Activated B cell treated with CpG ODN at 0.5 μM for 24 hours (primary cell): ENCODE measurements at regions not wholly inside any gene's neighbourhood (a gene's known extent, or its start where the extent isn't known, plus 50 kb on each side); places are given as distances from the start of the nearest gene placed in this dataset.

ENCODE experiments used
- ATAC-seq: fragments of 200-7000 bp; cut with Tn5 transposase; one replicate; pipeline ENCODE4 v1.10.0; 2021; ENCODE audit warnings: low read depth, mild to moderate bottlenecking, moderate library complexity
- CTCF ChIA-PET: fragments of 350-600 bp; sonication (Branson Sonifier 250); formaldehyde crosslinking; loops from one replicate; lab custom pipeline; 2021; ENCODE audit warnings: antibody characterized with exemption; lab: Charles Lee
- POLR2A ChIA-PET: fragments of 350-600 bp; sonication (Branson Sonifier 250); formaldehyde crosslinking; loops from one replicate; lab custom pipeline; 2021; ENCODE audit warnings: antibody characterized with exemption; lab: Charles Lee
- DNase-seq: peaks from one replicate; pipeline ENCODE4 v3.0.0; 2022
- H3K27ac Mint-ChIP-seq: one replicate; pipeline ENCODE4 v1.8.0; 2020; ENCODE audit warnings: mixed read lengths
- H3K27me3 Mint-ChIP-seq: one replicate; pipeline ENCODE4 v1.8.0; 2021; ENCODE audit warnings: mixed read lengths
- H3K36me3 Mint-ChIP-seq: one replicate; pipeline ENCODE4 v1.8.0; 2021; ENCODE audit warnings: low read depth, mixed read lengths
- H3K4me1 Mint-ChIP-seq: one replicate; pipeline ENCODE4 v1.8.0; 2021; ENCODE audit warnings: mixed read lengths
- H3K4me3 Mint-ChIP-seq: one replicate; pipeline ENCODE4 v1.8.0; 2020; ENCODE audit warnings: mild to moderate bottlenecking, mixed read lengths
- H3K9me3 Mint-ChIP-seq: one replicate; pipeline ENCODE4 v1.8.0; 2020; ENCODE audit warnings: mixed read lengths
- CTCF ChIP-seq: fragments of 200-600 bp; IDR thresholded peaks from one replicate; pipeline ENCODE4 v1.8.0; 2022; ENCODE audit warnings: antibody characterized with exemption, mild to moderate bottlenecking
- intact Hi-C: fragments of 100-400 bp; cut with micrococcal nuclease; formaldehyde crosslinking; loops from one replicate; pipeline ENCODE4 v1.15.1; 2024

DNA sequence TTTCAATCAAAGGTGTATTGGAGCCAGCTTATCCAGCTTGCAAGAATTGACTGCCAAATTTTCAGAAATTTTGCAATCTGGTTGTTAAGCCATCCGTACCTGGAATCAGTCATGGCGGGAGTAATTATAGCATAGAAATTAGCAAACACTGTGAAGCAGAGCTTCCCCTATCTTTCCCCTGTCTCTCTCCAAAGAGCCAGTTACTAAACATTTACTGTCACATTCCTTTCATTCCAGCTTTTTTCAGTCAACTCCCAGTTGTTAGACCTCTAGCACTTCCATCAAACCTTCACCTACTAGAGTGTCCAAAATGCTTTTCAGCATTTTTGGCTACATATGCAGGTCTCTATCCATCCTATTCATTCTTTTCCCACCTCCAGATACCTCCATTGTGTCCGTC is 137.4 kb downstream of the MC4R start:
- Mint-ChIP-seq H3K27me3 (peaks cover 4% of the 10 kb centered on the region), H3K36me3 (no peaks in the 10 kb centered on the region), H3K4me3 (no peak overlapping the region), H3K4me1 (peaks cover 4% of the 10 kb centered on the region), H3K27ac (no peak overlapping the region), H3K9me3 (no peaks in the 10 kb centered on the region)
- ATAC-seq (no peak), DNase-seq (no peak)
- POLR2A ChIA-PET, result no interaction called here
- intact Hi-C loops, result no loop called here
- TF ChIP-seq CTCF, result no peak
- CTCF ChIA-PET, result no interaction called here

DNA sequence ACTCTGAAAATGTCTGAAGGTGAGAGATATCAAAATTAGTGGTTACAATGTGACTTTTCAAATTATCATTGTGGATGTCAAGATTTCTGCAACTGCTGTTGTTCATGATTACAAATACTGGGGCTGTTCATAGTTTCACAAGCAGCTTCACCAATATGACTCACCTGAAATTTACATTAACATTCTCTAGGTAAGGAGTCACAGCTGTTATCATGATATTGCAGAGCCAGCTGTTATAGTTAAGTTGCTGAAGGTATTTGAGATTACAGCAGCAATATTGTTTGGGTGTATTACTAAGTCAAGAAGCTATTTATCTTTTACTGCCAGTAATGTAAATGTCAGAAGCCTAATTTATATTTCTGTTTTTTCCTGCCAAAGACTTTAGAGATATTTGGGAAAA is 140.0 kb downstream of the MC4R start:
- no peak overlapping the region for H3K27ac Mint-ChIP-seq
- no peak overlapping the region for H3K4me3 Mint-ChIP-seq
- POLR2A ChIA-PET, result no interaction called here

GRCh38 chr18:60228609-60229595 is 143.7 kb downstream of the MC4R start:
- H3K27me3 Mint-ChIP-seq, result peaks cover 6% of the 10 kb centered on the region
- no peaks in the 10 kb centered on the region for H3K36me3 Mint-ChIP-seq
- ChIA-PET CTCF (no interaction called here), POLR2A (interaction anchor here (0.6 kb wide), 1 partner anchor 15 kb away, joined by 3 read pairs; no protein-coding TSS in a partner anchor)
- TF ChIP-seq CTCF, result no peak
- DNase-seq, result no peak
- no peak overlapping the region for H3K4me3 Mint-ChIP-seq
- H3K27ac Mint-ChIP-seq, result no peak overlapping the region
- ATAC-seq, result no peak
- peaks cover 11% of the 10 kb centered on the region for H3K9me3 Mint-ChIP-seq
- intact Hi-C loops, result no loop called here
- no peaks in the 10 kb centered on the region for H3K4me1 Mint-ChIP-seq

More for the DNA sequence above, 140.0 kb downstream of the MC4R start:
- CTCF ChIA-PET, result no interaction called here
- Mint-ChIP-seq H3K36me3 (no peaks in the 10 kb centered on the region), H3K9me3 (no peaks in the 10 kb centered on the region), H3K27me3 (peaks cover 4% of the 10 kb centered on the region), H3K4me1 (no peaks in the 10 kb centered on the region)
- intact Hi-C loops, result no loop called here
- DNase-seq (no peak), ATAC-seq (no peak)
- TF ChIP-seq CTCF, result no peak

DNA sequence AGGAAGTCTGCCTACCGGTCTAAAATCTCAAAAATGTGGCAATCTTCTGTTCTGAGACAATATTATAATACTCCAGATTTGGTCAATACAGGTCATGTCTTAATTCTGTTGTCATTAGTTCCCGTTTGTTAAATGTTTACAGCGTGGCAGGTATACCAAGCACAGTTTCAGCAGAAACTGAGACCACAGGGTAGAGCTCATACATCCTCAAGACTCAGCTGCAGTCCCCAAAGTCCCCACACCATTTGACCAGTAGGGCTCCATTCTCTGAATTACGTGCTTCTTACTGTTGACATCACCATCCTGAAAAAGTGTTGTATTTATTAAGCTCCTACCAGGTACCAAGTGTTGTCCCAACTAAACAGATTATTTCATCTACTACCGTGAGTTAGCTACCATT is 157.1 kb downstream of the MC4R start:
- DNase-seq, result no peak
- no peak overlapping the region for H3K4me3 Mint-ChIP-seq
- H3K27me3 Mint-ChIP-seq, result peaks cover 3% of the 10 kb centered on the region
- CTCF ChIA-PET, result no interaction called here
- no peak for ATAC-seq
- POLR2A ChIA-PET, result no interaction called here
- no peaks in the 10 kb centered on the region for H3K9me3 Mint-ChIP-seq
- H3K36me3 Mint-ChIP-seq, result no peaks in the 10 kb centered on the region
- H3K27ac Mint-ChIP-seq, result no peak overlapping the region
- intact Hi-C loops, result no loop called here
- no peak for TF ChIP-seq CTCF
- H3K4me1 Mint-ChIP-seq, result no peaks in the 10 kb centered on the region

GRCh38 chr18:60209042-60209441 is 163.5 kb downstream of the MC4R start:
- H3K27ac Mint-ChIP-seq, result no peak overlapping the region
- no peak for TF ChIP-seq CTCF
- intact Hi-C loops, result no loop called here
- POLR2A ChIA-PET, result no interaction called here
- ATAC-seq (no peak), DNase-seq (no peak)
- no peaks in the 10 kb centered on the region for H3K9me3 Mint-ChIP-seq
- no peaks in the 10 kb centered on the region for H3K36me3 Mint-ChIP-seq
- H3K4me3 Mint-ChIP-seq, result no peak overlapping the region
- CTCF ChIA-PET, result no interaction called here
- H3K27me3 Mint-ChIP-seq, result peaks cover 3% of the 10 kb centered on the region
- H3K4me1 Mint-ChIP-seq, result no peaks in the 10 kb centered on the region
